ENCODE measurements at regions not wholly inside any gene's neighbourhood (a gene's known extent, or its start where the extent isn't known, plus 50 kb on each side); places are given as distances from the start of the nearest gene placed in this dataset.

- TF ChIP-seq CTCF (IDR thresholded peaks at IDR 0.05) (no peak), POLR2A (IDR thresholded peaks at IDR 0.05) (no peak)
These were observed 201.5 kb downstream of the C16orf95 start for GRCh38 chr16:87115646-87116045.
